Esophagus muscularis mucosa (tissue), 4 donors: ENCODE measurements at regions not wholly inside any gene's neighbourhood (a gene's known extent, or its start where the extent isn't known, plus 50 kb on each side); places are given as distances from the start of the nearest gene placed in this dataset.
"Not testable (repeated sequence)": the region's sequence is repeated elsewhere in the genome, so short reads cannot be mapped to it uniquely, and the experiment has no call there.

Experiments
- DNase-seq: peaks from one replicate; pipeline ENCODE4 v3.0.0-alpha.2; 2017; ENCODE audit errors: extremely low spot score
- H3K27ac ChIP-seq, 4 donors: fragments of 200-600 bp; sonication (generic); replicated peaks in 1 of 4; 1 replicate in 3 of 4; 2 replicates in 1 of 4; pipeline ENCODE4 v1.5.1; 2016 to 2019; ENCODE audit warnings: mild to moderate bottlenecking in 1 of 4
- H3K27me3 ChIP-seq, 4 donors: fragments of 200-600 bp; sonication (generic); one replicate each; pipeline versions ENCODE4 v1.5.1 to v1.6.0; 2016 to 2019
- H3K36me3 ChIP-seq, 4 donors: fragments of 200-600 bp; sonication (generic); one replicate each; pipeline ENCODE4 v1.5.1; 2016 to 2019
- H3K4me1 ChIP-seq, 4 donors: fragments of 200-600 bp; sonication (generic); one replicate each; pipeline ENCODE4 v1.5.1; 2016 to 2019
- H3K4me3 ChIP-seq, 4 donors: fragments of 200-600 bp; sonication (generic); 1 replicate in 2 of 4; 2 replicates in 2 of 4; pipeline ENCODE4 v1.5.1; 2016 to 2019; ENCODE audit warnings: mild to moderate bottlenecking in 4 of 4, moderate library complexity in 1 of 4
- H3K9me3 ChIP-seq, 4 donors: fragments of 200-600 bp; sonication (generic); 1 replicate in 3 of 4; 2 replicates in 1 of 4; pipeline ENCODE4 v1.5.1; 2016 to 2019
- CTCF ChIP-seq, 3 experiments: fragments of 200-600 bp in 2 of 3; fragments of 450-650 bp in 1 of 3; sonication (generic) in 2 of 3; IDR thresholded peaks; one replicate each; pipeline ENCODE4 v1.5.1; 2017 to 2019; ENCODE audit warnings: antibody characterized with exemption in 3 of 3, mild to moderate bottlenecking in 2 of 3, moderate library complexity in 1 of 3
- EP300 ChIP-seq: sonication (generic); formaldehyde crosslinking; IDR thresholded peaks from one replicate; pipeline ENCODE4 v1.6.1; 2017; ENCODE audit warnings: antibody characterized with exemption
- POLR2A ChIP-seq: fragments of 450-650 bp; IDR thresholded peaks from one replicate; pipeline ENCODE4 v1.6.1; 2017; ENCODE audit warnings: antibody characterized with exemption, moderate library complexity, mild to moderate bottlenecking, low read depth
- POLR2AphosphoS5 ChIP-seq, 2 donors: sonication (generic); formaldehyde crosslinking; IDR thresholded peaks; one replicate each; pipeline ENCODE4 v1.6.1; 2017; ENCODE audit warnings: antibody characterized with exemption in 2 of 2
- WGBS: methylation state at CpG from one replicate; pipeline ENCODE4 v1.1.5; 2018; 5-methylcytosine and 5-hydroxymethylcytosine counted together
- intact Hi-C: fragments of 100-400 bp; cut with DNase I; formaldehyde crosslinking; loops from one replicate; pipeline ENCODE4 v1.15.1; 2023

- no peaks in the 10 kb centered on the region for H3K36me3 ChIP-seq
- H3K27ac ChIP-seq, result no peak overlapping the region
- H3K4me1 ChIP-seq, result no peaks in the 10 kb centered on the region
- intact Hi-C loops, result no loop called here
- DNase-seq, result no peak
- H3K9me3 ChIP-seq, result no peaks in the 10 kb centered on the region
- WGBS, result 79% methylated on average over 6 of the region's 6 CpGs
- TF ChIP-seq POLR2A, result no peak
- TF ChIP-seq CTCF (IDR thresholded peaks at IDR 0.05), result no peak
- no peak for TF ChIP-seq POLR2AphosphoS5 (IDR thresholded peaks at IDR 0.05)
- no peak for TF ChIP-seq EP300
- H3K4me3 ChIP-seq, result no peak overlapping the region
- peaks cover 0 to 12% (median 0%) of the 10 kb centered on the region in 4 donors for H3K27me3 ChIP-seq
Observed at GRCh38 chr9:85108229-85108628, 438.7 kb downstream of the NTRK2 start.

GRCh38 chr9:85089188-85089969, 419.9 kb downstream of the NTRK2 start:
- H3K27ac ChIP-seq, result no peak overlapping the region
- no peaks in the 10 kb centered on the region for H3K9me3 ChIP-seq
- no peak for DNase-seq
- H3K27me3 ChIP-seq, result no peaks in the 10 kb centered on the region
- H3K4me3 ChIP-seq, result no peak overlapping the region
- TF ChIP-seq CTCF (IDR thresholded peaks at IDR 0.05), result no peak
- TF ChIP-seq EP300, result no peak
- no peak for TF ChIP-seq POLR2AphosphoS5 (IDR thresholded peaks at IDR 0.05)
- TF ChIP-seq POLR2A, result no peak
- intact Hi-C loops, result no loop called here
- no peaks in the 10 kb centered on the region for H3K36me3 ChIP-seq
- WGBS, result 51% methylated on average over 2 of the region's 2 CpGs
- no peaks in the 10 kb centered on the region for H3K4me1 ChIP-seq

- intact Hi-C loops, result no loop called here
- H3K27me3 ChIP-seq, result no peaks in the 10 kb centered on the region
- H3K4me1 ChIP-seq, result no peaks in the 10 kb centered on the region
- no peak for DNase-seq
- TF ChIP-seq POLR2A (no peak), EP300 (no peak), CTCF (IDR thresholded peaks at IDR 0.05) (no peak), POLR2AphosphoS5 (IDR thresholded peaks at IDR 0.05) (no peak)
- WGBS, result 84% methylated on average over 3 of the region's 3 CpGs
- no peak overlapping the region for H3K27ac ChIP-seq
- no peaks in the 10 kb centered on the region for H3K9me3 ChIP-seq
- H3K36me3 ChIP-seq, result no peaks in the 10 kb centered on the region
- no peak overlapping the region for H3K4me3 ChIP-seq
Observed at GRCh38 chr9:85081963-85082362, 412.4 kb downstream of the NTRK2 start.

GRCh38 chr9:85079349-85079748, 409.8 kb downstream of the NTRK2 start:
- TF ChIP-seq EP300 (no peak), CTCF (IDR thresholded peaks at IDR 0.05) (no peak), POLR2A (no peak), POLR2AphosphoS5 (IDR thresholded peaks at IDR 0.05) (no peak)
- 78% methylated on average over 1 of the region's 1 CpG for whole genome bisulfite sequencing
- Histone ChIP-seq H3K27ac (no peak overlapping the region), H3K4me3 (no peak overlapping the region), H3K4me1 (no peaks in the 10 kb centered on the region), H3K27me3 (no peaks in the 10 kb centered on the region), H3K36me3 (no peaks in the 10 kb centered on the region), H3K9me3 (no peaks in the 10 kb centered on the region)
- intact Hi-C loops, result no loop called here
- DNase-seq, result no peak

GRCh38 chr9:85077944-85078343, 408.4 kb downstream of the NTRK2 start:
- 58% methylated on average over 1 of the region's 5 CpGs for WGBS
- H3K4me1 ChIP-seq, result no peaks in the 10 kb centered on the region
- H3K9me3 ChIP-seq, result no peaks in the 10 kb centered on the region
- H3K4me3 ChIP-seq, result no peak overlapping the region
- TF ChIP-seq POLR2AphosphoS5 (IDR thresholded peaks at IDR 0.05) (no peak), POLR2A (no peak), EP300 (no peak)
- no peak for DNase-seq
- H3K27ac ChIP-seq, result no peak overlapping the region
- no peaks in the 10 kb centered on the region for H3K27me3 ChIP-seq
- intact Hi-C loops, result no loop called here
- no peaks in the 10 kb centered on the region for H3K36me3 ChIP-seq

- H3K4me3 ChIP-seq, H3K27ac ChIP-seq, DNase-seq, intact Hi-C loops, H3K4me1 ChIP-seq, H3K36me3 ChIP-seq, H3K27me3 ChIP-seq, H3K9me3 ChIP-seq: not testable (repeated sequence)
- 88% methylated on average over 13 of the region's 23 CpGs for WGBS
Observed at GRCh38 chr9:85077146-85077545, 407.6 kb downstream of the NTRK2 start.
